Esophagus muscularis mucosa (tissue), 4 donors: ENCODE measurements at regions not wholly inside any gene's neighbourhood (a gene's known extent, or its start where the extent isn't known, plus 50 kb on each side); places are given as distances from the start of the nearest gene placed in this dataset.

Experiments
- DNase-seq: peaks from one replicate; pipeline ENCODE4 v3.0.0-alpha.2; 2017; ENCODE audit errors: extremely low spot score
- H3K27ac ChIP-seq, 4 donors: fragments of 200-600 bp; sonication (generic); replicated peaks in 1 of 4; 1 replicate in 3 of 4; 2 replicates in 1 of 4; pipeline ENCODE4 v1.5.1; 2016 to 2019; ENCODE audit warnings: mild to moderate bottlenecking in 1 of 4
- H3K27me3 ChIP-seq, 4 donors: fragments of 200-600 bp; sonication (generic); one replicate each; pipeline versions ENCODE4 v1.5.1 to v1.6.0; 2016 to 2019
- H3K36me3 ChIP-seq, 4 donors: fragments of 200-600 bp; sonication (generic); one replicate each; pipeline ENCODE4 v1.5.1; 2016 to 2019
- H3K4me1 ChIP-seq, 4 donors: fragments of 200-600 bp; sonication (generic); one replicate each; pipeline ENCODE4 v1.5.1; 2016 to 2019
- H3K4me3 ChIP-seq, 4 donors: fragments of 200-600 bp; sonication (generic); 1 replicate in 2 of 4; 2 replicates in 2 of 4; pipeline ENCODE4 v1.5.1; 2016 to 2019; ENCODE audit warnings: mild to moderate bottlenecking in 4 of 4, moderate library complexity in 1 of 4
- H3K9me3 ChIP-seq, 4 donors: fragments of 200-600 bp; sonication (generic); 1 replicate in 3 of 4; 2 replicates in 1 of 4; pipeline ENCODE4 v1.5.1; 2016 to 2019
- EP300 ChIP-seq: sonication (generic); formaldehyde crosslinking; IDR thresholded peaks from one replicate; pipeline ENCODE4 v1.6.1; 2017; ENCODE audit warnings: antibody characterized with exemption
- POLR2A ChIP-seq: fragments of 450-650 bp; IDR thresholded peaks from one replicate; pipeline ENCODE4 v1.6.1; 2017; ENCODE audit warnings: antibody characterized with exemption, moderate library complexity, mild to moderate bottlenecking, low read depth
- POLR2AphosphoS5 ChIP-seq, 2 donors: sonication (generic); formaldehyde crosslinking; IDR thresholded peaks; one replicate each; pipeline ENCODE4 v1.6.1; 2017; ENCODE audit warnings: antibody characterized with exemption in 2 of 2
- WGBS: methylation state at CpG from one replicate; pipeline ENCODE4 v1.1.5; 2018; 5-methylcytosine and 5-hydroxymethylcytosine counted together
- intact Hi-C: fragments of 100-400 bp; cut with DNase I; formaldehyde crosslinking; loops from one replicate; pipeline ENCODE4 v1.15.1; 2023
- TF ChIP-seq, protein P1 (sequence below), 3 experiments: fragments of 200-600 bp in 2 of 3; fragments of 450-650 bp in 1 of 3; sonication (generic) in 2 of 3; IDR thresholded peaks; one replicate each; pipeline ENCODE4 v1.5.1; 2017 to 2019; ENCODE audit warnings: antibody characterized with exemption in 3 of 3, mild to moderate bottlenecking in 2 of 3, moderate library complexity in 1 of 3

DNA sequence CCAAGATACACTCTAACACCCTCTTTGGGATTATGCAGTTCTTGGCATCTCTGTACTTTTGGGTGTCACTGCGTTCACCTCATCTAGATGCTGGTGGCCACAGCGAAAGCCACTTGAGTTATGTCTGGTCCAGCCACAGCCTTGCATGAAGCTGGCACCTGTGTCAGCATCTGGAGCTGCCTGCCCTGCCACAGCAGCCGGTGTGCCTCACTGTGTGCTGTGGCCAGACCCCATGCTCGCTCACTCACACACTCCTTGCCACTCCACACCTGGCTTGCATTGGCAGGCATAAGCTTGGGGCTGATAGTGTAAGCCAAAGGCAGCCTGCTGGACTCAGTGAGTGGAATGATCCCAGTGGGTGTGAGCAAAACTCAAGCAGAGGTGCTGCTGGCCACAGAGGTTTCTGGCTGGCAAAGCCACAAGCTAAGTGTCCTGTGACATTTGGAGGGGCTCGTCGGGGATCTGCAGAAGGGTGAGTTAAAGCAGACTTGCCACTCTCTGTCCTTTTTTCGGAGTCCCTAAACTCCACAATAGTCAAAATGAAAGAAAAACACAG is 442.7 kb upstream of the CDH8 start:
- H3K27me3 ChIP-seq, result no peaks in the 10 kb centered on the region
- no peak for DNase-seq
- H3K27ac ChIP-seq, result no peak overlapping the region
- TF ChIP-seq POLR2A (no peak), EP300 (no peak), POLR2AphosphoS5 (IDR thresholded peaks at IDR 0.05) (no peak)
- TF ChIP-seq, protein P1, sequence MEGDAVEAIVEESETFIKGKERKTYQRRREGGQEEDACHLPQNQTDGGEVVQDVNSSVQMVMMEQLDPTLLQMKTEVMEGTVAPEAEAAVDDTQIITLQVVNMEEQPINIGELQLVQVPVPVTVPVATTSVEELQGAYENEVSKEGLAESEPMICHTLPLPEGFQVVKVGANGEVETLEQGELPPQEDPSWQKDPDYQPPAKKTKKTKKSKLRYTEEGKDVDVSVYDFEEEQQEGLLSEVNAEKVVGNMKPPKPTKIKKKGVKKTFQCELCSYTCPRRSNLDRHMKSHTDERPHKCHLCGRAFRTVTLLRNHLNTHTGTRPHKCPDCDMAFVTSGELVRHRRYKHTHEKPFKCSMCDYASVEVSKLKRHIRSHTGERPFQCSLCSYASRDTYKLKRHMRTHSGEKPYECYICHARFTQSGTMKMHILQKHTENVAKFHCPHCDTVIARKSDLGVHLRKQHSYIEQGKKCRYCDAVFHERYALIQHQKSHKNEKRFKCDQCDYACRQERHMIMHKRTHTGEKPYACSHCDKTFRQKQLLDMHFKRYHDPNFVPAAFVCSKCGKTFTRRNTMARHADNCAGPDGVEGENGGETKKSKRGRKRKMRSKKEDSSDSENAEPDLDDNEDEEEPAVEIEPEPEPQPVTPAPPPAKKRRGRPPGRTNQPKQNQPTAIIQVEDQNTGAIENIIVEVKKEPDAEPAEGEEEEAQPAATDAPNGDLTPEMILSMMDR (IDR thresholded peaks at IDR 0.05), result no peak
- H3K36me3 ChIP-seq, result no peaks in the 10 kb centered on the region
- no peak overlapping the region for H3K4me3 ChIP-seq
- peaks cover 0 to 6% (median 0%) of the 10 kb centered on the region in 4 donors for H3K9me3 ChIP-seq
- H3K4me1 ChIP-seq, result no peaks in the 10 kb centered on the region
- intact Hi-C loops, result no loop called here
- 88% methylated on average over 7 of the region's 7 CpGs for WGBS

DNA sequence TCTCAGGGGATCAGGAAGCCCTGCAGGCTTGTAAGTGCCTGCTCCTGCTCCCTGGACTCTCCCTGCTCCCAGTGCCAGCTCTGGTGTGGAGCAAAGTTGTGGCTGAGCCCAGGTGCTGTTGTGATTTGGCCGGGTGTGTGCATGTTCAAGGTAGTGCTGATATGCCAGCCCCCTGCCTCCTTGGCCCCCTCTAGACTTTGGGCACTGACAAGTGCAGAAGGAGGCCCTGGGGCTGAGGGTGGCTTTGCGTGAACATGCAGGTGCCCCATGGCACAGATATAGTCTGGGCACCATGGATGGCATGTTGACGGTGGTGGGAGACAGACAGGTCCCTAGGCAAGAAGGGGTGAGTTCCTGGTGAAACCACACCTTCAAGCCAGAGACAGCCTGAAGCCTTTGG is 441.6 kb upstream of the CDH8 start:
- no peak for DNase-seq
- H3K9me3 ChIP-seq, result peaks cover 0 to 10% (median 0%) of the 10 kb centered on the region in 4 donors
- H3K4me1 ChIP-seq, result no peaks in the 10 kb centered on the region
- TF ChIP-seq, protein P1 (IDR thresholded peaks at IDR 0.05), result no peak
- TF ChIP-seq EP300, result no peak
- TF ChIP-seq POLR2AphosphoS5 (IDR thresholded peaks at IDR 0.05), result no peak
- no peak for TF ChIP-seq POLR2A
- no peaks in the 10 kb centered on the region for H3K36me3 ChIP-seq
- 85% methylated on average over 3 of the region's 3 CpGs for WGBS
- no peak overlapping the region for H3K4me3 ChIP-seq
- H3K27ac ChIP-seq, result no peak overlapping the region
- H3K27me3 ChIP-seq, result no peaks in the 10 kb centered on the region
- intact Hi-C loops, result no loop called here

DNA sequence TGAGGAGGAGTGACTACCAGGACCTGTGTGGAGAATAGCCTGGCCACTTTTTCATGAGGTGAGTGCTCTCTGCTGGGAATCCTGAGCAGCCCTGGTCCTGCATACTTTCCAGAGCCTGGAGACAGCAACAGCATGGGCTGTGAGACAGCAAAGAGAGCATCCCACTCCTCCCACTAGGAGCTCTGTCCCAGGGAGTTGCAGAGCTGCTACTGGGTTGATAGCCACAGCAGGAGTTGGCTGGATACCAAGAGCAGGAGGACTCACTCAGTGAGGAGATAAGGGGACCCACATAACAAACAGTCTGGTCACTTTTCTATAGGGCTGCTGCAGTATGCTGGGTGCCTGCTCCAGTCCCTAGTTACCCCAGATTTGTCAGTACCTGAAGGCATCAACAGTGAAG is 439.3 kb upstream of the CDH8 start:
- no peak overlapping the region for H3K27ac ChIP-seq
- no peaks in the 10 kb centered on the region for H3K27me3 ChIP-seq
- intact Hi-C loops, result no loop called here
- DNase-seq, result no peak
- no peaks in the 10 kb centered on the region for H3K36me3 ChIP-seq
- no peaks in the 10 kb centered on the region for H3K4me1 ChIP-seq
- H3K4me3 ChIP-seq, result no peak overlapping the region
- TF ChIP-seq, protein P1 (IDR thresholded peaks at IDR 0.05), result no peak
- TF ChIP-seq POLR2AphosphoS5 (IDR thresholded peaks at IDR 0.05) (no peak), EP300 (no peak), POLR2A (no peak)
- peaks cover 0 to 10% (median 2%) of the 10 kb centered on the region in 4 donors for H3K9me3 ChIP-seq

DNA sequence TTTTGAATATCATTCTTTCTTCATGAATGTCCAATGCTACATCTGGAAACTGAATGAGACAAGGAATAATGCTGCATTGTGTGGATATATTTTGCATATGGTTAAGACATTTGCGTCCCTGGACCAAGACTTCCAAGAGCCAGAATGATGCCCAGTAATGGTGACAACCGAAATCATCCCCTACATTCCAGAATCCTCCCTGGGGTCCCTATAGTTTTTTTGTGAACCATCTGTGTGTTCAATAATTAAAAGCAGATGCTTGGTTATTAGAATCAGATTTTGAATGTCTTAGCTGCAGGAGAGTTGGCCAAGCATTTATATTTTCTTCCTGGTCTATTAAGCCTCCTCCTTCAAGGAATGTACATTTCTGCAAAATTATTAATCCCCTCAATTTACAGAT is 426.7 kb upstream of the CDH8 start:
- DNase-seq, result no peak
- H3K4me3 ChIP-seq, result no peak overlapping the region
- no peak for TF ChIP-seq POLR2AphosphoS5 (IDR thresholded peaks at IDR 0.05)
- TF ChIP-seq, protein P1 (IDR thresholded peaks at IDR 0.05), result no peak
- TF ChIP-seq EP300, result no peak
- TF ChIP-seq POLR2A, result no peak
- intact Hi-C loops, result no loop called here
- H3K4me1 ChIP-seq, result no peaks in the 10 kb centered on the region
- peaks cover 0 to 3% (median 0%) of the 10 kb centered on the region in 4 donors for H3K9me3 ChIP-seq
- 56% methylated on average over 2 of the region's 2 CpGs for WGBS
- no peak overlapping the region for H3K27ac ChIP-seq
- no peaks in the 10 kb centered on the region for H3K27me3 ChIP-seq
- H3K36me3 ChIP-seq, result no peaks in the 10 kb centered on the region

- Histone ChIP-seq H3K27ac (no peak overlapping the region), H3K36me3 (no peaks in the 10 kb centered on the region), H3K9me3 (no peaks in the 10 kb centered on the region), H3K4me1 (no peaks in the 10 kb centered on the region), H3K4me3 (no peak overlapping the region), H3K27me3 (no peaks in the 10 kb centered on the region)
- DNase-seq, result no peak
- 36% methylated on average over 5 of the region's 5 CpGs for WGBS
- intact Hi-C loops, result no loop called here
- TF ChIP-seq, protein P1 (IDR thresholded peaks at IDR 0.05), result no peak
- TF ChIP-seq POLR2A (no peak), POLR2AphosphoS5 (IDR thresholded peaks at IDR 0.05) (no peak), EP300 (no peak)
These were observed 414.1 kb upstream of the CDH8 start for GRCh38 chr16:62450291-62450690.
